Lower leg skin (tissue), 3 donors: ENCODE measurements at regions not wholly inside any gene's neighbourhood (a gene's known extent, or its start where the extent isn't known, plus 50 kb on each side); places are given as distances from the start of the nearest gene placed in this dataset.

ENCODE experiments used
- POLR2A ChIP-seq, 2 donors: fragments of 450-650 bp; IDR thresholded peaks; one replicate each; pipeline ENCODE4 v1.6.1; 2016 to 2017; ENCODE audit warnings: antibody characterized with exemption in 2 of 2, mild to moderate bottlenecking in 1 of 2, moderate library complexity in 1 of 2
- TF ChIP-seq, protein P1 (sequence below), 3 donors: fragments of 450-650 bp; IDR thresholded peaks; one replicate each; pipeline ENCODE4 v1.5.1; 2016; ENCODE audit warnings: antibody characterized with exemption in 3 of 3, mild to moderate bottlenecking in 3 of 3, moderate library complexity in 2 of 3

DNA sequence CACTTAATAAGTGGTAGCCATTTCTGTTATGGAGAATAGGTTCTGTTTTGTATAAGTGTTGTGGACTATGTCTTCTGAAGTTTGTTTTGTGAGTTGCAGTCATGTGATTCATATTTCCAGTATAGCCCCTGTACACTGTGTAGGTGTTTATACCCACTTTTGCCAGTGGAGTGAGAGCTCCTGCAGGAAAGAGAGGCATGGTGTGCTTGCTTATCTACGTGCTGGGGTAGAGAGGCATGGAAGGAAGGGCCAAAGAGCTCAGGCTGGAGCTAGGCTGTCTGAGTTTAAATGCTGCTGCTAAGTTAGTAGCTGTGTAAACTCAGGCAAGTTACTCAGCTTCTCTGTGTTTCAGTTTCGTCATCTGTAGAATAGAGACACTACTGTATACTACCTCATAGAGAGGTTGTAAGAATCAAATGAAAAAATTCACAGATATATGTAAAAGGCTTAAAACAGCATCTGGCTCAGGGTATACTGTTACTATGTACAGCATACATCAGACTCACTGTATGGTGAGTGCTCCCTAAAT is 88.2 kb upstream of the SLC38A2 start:
- TF ChIP-seq, protein P1, sequence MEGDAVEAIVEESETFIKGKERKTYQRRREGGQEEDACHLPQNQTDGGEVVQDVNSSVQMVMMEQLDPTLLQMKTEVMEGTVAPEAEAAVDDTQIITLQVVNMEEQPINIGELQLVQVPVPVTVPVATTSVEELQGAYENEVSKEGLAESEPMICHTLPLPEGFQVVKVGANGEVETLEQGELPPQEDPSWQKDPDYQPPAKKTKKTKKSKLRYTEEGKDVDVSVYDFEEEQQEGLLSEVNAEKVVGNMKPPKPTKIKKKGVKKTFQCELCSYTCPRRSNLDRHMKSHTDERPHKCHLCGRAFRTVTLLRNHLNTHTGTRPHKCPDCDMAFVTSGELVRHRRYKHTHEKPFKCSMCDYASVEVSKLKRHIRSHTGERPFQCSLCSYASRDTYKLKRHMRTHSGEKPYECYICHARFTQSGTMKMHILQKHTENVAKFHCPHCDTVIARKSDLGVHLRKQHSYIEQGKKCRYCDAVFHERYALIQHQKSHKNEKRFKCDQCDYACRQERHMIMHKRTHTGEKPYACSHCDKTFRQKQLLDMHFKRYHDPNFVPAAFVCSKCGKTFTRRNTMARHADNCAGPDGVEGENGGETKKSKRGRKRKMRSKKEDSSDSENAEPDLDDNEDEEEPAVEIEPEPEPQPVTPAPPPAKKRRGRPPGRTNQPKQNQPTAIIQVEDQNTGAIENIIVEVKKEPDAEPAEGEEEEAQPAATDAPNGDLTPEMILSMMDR (IDR thresholded peaks at IDR 0.05) = no peak
- no peak for TF ChIP-seq POLR2A (IDR thresholded peaks at IDR 0.05)
